Testis (tissue), 2 donors: ENCODE measurements at regions not wholly inside any gene's neighbourhood (a gene's known extent, or its start where the extent isn't known, plus 50 kb on each side); places are given as distances from the start of the nearest gene placed in this dataset.

ENCODE experiments used
- DNase-seq: peaks from one replicate; pipeline ENCODE4 v3.0.0-alpha.2; 2019
- H3K27ac ChIP-seq, 2 donors: fragments of 200-600 bp; sonication (generic); one replicate each; pipeline ENCODE4 v1.5.1; 2019
- H3K27me3 ChIP-seq: fragments of 200-600 bp; sonication (generic); one replicate; pipeline ENCODE4 v1.5.1; 2019
- H3K36me3 ChIP-seq: fragments of 200-600 bp; sonication (generic); one replicate; pipeline ENCODE4 v1.5.1; 2017; ENCODE audit warnings: low read depth; ENCODE audit errors: missing control alignments
- H3K4me1 ChIP-seq: fragments of 200-600 bp; sonication (generic); one replicate; pipeline ENCODE4 v1.5.1; 2019
- H3K4me3 ChIP-seq, 2 donors: fragments of 200-600 bp; sonication (generic); one replicate each; pipeline ENCODE4 v1.5.1; 2017 to 2019
- H3K9me3 ChIP-seq: fragments of 200-600 bp; sonication (generic); one replicate; pipeline ENCODE4 v1.5.1; 2017
- CTCF ChIP-seq, 3 experiments: fragments of 450-650 bp in 2 of 3; fragments of 200-600 bp in 1 of 3; sonication (generic) in 1 of 3; IDR thresholded peaks; one replicate each; pipeline ENCODE4 v1.5.1; 2016 to 2019; ENCODE audit warnings: antibody characterized with exemption in 3 of 3, mild to moderate bottlenecking in 2 of 3, moderate library complexity in 1 of 3
- POLR2A ChIP-seq: fragments of 450-650 bp; IDR thresholded peaks from one replicate; pipeline ENCODE4 v1.6.1; 2017; ENCODE audit warnings: antibody characterized with exemption, mild to moderate bottlenecking, moderate library complexity
- WGBS, 2 donors: methylation state at CpG; one replicate each; pipeline ENCODE4 v1.1.5; 2018; 5-methylcytosine and 5-hydroxymethylcytosine counted together
- intact Hi-C: fragments of 100-400 bp; cut with DNase I; formaldehyde crosslinking; loops from one replicate; pipeline ENCODE4 v1.15.1; 2023; ENCODE audit warnings: low total_unique reads

GRCh38 chrX:46321676-46322075 is 223.5 kb downstream of the ZNF674 start:
- DNase-seq, result no peak
- Histone ChIP-seq H3K4me1 (peaks cover 3% of the 10 kb centered on the region), H3K27ac (no peak overlapping the region), H3K4me3 (no peak overlapping the region), H3K36me3 (no peaks in the 10 kb centered on the region), H3K27me3 (no peaks in the 10 kb centered on the region), H3K9me3 (no peaks in the 10 kb centered on the region)
- intact Hi-C loops, result no loop called here
- no peak for TF ChIP-seq CTCF (IDR thresholded peaks at IDR 0.05)

- WGBS, 2 donors, result 31 to 43% methylated on average over 1 of the region's 1 CpG
- intact Hi-C loops, result no loop called here
- TF ChIP-seq POLR2A, result no peak
- no peak for TF ChIP-seq CTCF (IDR thresholded peaks at IDR 0.05)
- no peak overlapping the region for H3K4me3 ChIP-seq
- no peaks in the 10 kb centered on the region for H3K36me3 ChIP-seq
- no peaks in the 10 kb centered on the region for H3K4me1 ChIP-seq
- no peaks in the 10 kb centered on the region for H3K27me3 ChIP-seq
- peak; percentile 22 for DNase-seq
- no peak overlapping the region for H3K27ac ChIP-seq
- H3K9me3 ChIP-seq, result no peaks in the 10 kb centered on the region
Observed at GRCh38 chrX:46319750-46320149, 225.5 kb downstream of the ZNF674 start.

GRCh38 chrX:46318551-46318950 is 226.7 kb downstream of the ZNF674 start:
- H3K4me3 ChIP-seq, result no peak overlapping the region
- TF ChIP-seq CTCF (IDR thresholded peaks at IDR 0.05) (no peak), POLR2A (no peak)
- intact Hi-C loops, result no loop called here
- DNase-seq, result no peak
- H3K36me3 ChIP-seq, result no peaks in the 10 kb centered on the region
- WGBS, 2 donors, result 48 to 58% methylated on average over 3 of the region's 3 CpGs
- no peaks in the 10 kb centered on the region for H3K27me3 ChIP-seq
- H3K9me3 ChIP-seq, result no peaks in the 10 kb centered on the region
- no peaks in the 10 kb centered on the region for H3K4me1 ChIP-seq
- H3K27ac ChIP-seq, result no peak overlapping the region

GRCh38 chrX:46317163-46317562 is 228.1 kb downstream of the ZNF674 start:
- H3K4me1 ChIP-seq, result no peaks in the 10 kb centered on the region
- no peak for TF ChIP-seq CTCF (IDR thresholded peaks at IDR 0.05)
- no peak for TF ChIP-seq POLR2A
- H3K27me3 ChIP-seq, result no peaks in the 10 kb centered on the region
- no peaks in the 10 kb centered on the region for H3K36me3 ChIP-seq
- H3K27ac ChIP-seq, result no peak overlapping the region
- intact Hi-C loops, result no loop called here
- H3K9me3 ChIP-seq, result no peaks in the 10 kb centered on the region
- DNase-seq, result no peak
- WGBS, 2 donors, result 12 to 38% methylated on average over 1 of the region's 1 CpG
- no peak overlapping the region for H3K4me3 ChIP-seq

GRCh38 chrX:46311581-46312120 is 233.6 kb downstream of the ZNF674 start:
- DNase-seq, result no peak
- Histone ChIP-seq H3K27ac (no peak overlapping the region), H3K36me3 (no peaks in the 10 kb centered on the region), H3K4me1 (no peaks in the 10 kb centered on the region), H3K27me3 (no peaks in the 10 kb centered on the region), H3K9me3 (no peaks in the 10 kb centered on the region), H3K4me3 (no peak overlapping the region)
- intact Hi-C loops, result no loop called here
- WGBS, 2 donors, result 57 to 60% methylated on average over 4 of the region's 4 CpGs
- TF ChIP-seq CTCF (IDR thresholded peaks at IDR 0.05), result no peak
- no peak for TF ChIP-seq POLR2A
